HG02642 (cell line): ENCODE measurements at regions not wholly inside any gene's neighbourhood (a gene's known extent, or its start where the extent isn't known, plus 50 kb on each side); places are given as distances from the start of the nearest gene placed in this dataset.
"Not testable (repeated sequence)": the region's sequence is repeated elsewhere in the genome, so short reads cannot be mapped to it uniquely, and the experiment has no call there.

Source experiments
- ATAC-seq: cut with Tn5 transposase; IDR thresholded peaks from one replicate; pipeline ENCODE4 v1.9.1; 2021; ENCODE audit warnings: mild to moderate bottlenecking; ENCODE audit not compliant: unreplicated experiment, poor library complexity

DNA sequence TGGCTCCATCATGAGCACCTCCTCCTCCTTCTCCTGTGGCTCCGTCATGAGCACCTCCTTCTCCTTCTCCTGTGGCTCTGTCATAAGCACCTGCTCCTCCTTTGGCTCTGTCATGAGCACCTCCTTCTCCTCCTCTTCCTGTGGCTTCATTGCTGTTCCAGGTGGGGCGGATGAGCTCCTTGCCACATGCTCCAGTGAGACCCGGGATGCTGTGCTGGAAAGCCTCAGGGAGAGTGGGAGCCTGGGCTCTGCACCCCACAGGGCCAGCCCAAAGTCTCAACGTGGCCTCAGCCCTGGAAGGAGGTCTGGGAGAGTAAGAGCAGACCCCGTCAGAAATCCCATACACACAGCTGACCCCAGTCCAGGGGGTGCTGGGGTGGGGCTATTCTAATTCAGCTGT is 380.7 kb downstream of the TCERG1L start:
- no peak for ATAC-seq

DNA sequence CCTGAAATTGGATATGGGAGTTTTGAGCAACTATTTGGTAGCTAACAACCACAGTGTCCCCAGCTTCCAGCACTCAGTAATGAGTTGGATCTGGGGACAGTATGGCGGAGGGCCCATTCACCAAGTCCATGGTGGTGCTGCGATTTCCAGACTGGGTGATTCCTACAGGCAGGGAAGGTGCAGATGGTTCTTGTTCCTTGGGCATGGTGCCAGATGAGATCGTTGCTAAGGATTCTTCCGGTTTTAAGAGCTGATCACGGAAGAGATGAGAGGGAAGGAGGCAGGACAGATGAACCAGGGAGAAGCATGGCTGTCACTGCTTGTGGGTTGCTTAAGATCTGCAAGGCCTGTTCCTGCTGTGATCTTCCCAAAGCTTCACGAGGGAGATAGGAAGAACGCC is 380.3 kb downstream of the TCERG1L start:
- no peak for ATAC-seq

GRCh38 chr10:130932326-130933007 is 379.1 kb downstream of the TCERG1L start:
- ATAC-seq = no peak

- no peak for ATAC-seq
Observed at GRCh38 chr10:130933008-130933390, 378.5 kb downstream of the TCERG1L start.

DNA sequence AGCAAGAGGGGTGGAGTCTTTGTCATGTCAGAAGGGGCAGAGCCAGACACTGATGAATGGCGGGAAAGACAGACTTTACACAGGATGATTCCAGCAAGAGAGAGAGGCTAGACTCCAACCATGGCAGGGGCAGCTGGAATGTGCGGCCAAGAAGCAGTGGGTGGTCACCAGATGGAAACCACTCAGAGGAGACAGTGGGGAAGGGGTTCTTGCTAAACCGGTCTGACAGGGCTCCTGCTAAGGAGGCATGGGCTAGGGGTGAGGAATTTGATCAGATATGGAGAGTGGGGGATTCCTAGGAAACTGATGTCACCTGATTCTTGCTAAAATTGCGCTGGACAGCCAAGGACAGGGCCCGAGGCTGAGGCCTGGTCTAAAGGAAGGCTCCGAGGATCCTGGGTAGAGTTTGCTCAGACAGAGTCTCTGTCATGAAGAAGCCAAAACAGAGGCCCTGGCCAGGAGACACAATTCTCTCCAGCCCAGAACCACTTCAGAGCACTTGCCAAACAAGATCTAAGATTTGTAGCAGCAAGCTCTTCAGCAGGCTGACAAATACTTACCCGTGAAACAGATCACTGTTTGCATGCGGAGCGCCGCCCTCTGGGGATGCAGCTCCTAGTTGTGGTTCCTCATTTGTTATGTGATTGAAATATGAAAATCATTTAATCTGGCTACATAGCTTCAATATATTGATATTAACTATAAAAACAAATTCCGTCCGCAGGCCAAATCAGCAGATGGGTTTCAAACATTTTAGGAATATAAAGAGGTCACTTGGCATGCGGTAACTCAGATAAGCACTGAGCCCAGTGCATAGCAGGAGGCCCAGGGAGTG is 377.0 kb downstream of the TCERG1L start:
- no peak for ATAC-seq

GRCh38 chr10:130935128-130935439 is 376.4 kb downstream of the TCERG1L start:
- no peak for ATAC-seq

GRCh38 chr10:130935897-130936550 is 375.5 kb downstream of the TCERG1L start:
- no peak for ATAC-seq

DNA sequence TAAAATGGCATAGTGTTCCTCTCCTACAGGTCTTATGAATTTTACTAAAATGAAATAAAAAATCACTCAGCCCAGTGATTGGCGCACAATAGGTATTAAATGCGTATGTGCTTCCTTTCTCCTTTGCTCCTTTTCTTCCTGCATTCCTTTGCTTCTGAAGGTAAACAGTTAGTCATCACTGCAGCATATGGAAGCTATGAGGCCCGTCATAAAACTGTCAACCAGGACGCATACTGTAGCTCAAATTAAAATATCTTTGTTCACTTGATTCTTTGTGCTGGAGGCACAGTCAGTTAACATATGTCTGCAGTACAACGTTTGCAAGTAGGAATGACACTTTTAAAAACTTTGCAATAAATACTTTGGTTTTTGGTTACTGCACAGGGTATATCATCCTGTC is 374.7 kb downstream of the TCERG1L start:
- no peak for ATAC-seq

DNA sequence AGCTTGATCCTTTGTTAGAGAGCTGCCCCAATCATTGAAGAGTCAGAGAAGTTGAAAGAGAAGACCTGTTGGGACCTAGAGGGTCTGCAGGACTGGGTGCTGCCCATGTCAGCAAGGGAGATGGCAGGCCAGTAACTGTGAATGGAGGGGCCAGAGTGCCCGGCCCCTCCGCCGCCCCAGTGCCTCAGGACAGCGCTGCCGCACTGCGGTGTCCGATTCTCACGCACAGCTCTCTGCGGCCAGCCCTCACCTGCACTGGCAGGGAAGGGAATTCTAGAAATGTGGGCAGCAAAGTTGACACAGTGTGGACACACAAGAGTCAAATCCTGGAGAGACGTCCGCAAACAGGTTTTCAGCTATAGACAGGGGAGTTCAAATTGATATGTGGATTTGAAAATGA is 373.5 kb downstream of the TCERG1L start:
- no peak for ATAC-seq

GRCh38 chr10:130938891-130939290 is 372.6 kb downstream of the TCERG1L start:
- not testable (repeated sequence) for ATAC-seq

- no peak for ATAC-seq
Observed at GRCh38 chr10:130941886-130942285, 369.6 kb downstream of the TCERG1L start.

DNA sequence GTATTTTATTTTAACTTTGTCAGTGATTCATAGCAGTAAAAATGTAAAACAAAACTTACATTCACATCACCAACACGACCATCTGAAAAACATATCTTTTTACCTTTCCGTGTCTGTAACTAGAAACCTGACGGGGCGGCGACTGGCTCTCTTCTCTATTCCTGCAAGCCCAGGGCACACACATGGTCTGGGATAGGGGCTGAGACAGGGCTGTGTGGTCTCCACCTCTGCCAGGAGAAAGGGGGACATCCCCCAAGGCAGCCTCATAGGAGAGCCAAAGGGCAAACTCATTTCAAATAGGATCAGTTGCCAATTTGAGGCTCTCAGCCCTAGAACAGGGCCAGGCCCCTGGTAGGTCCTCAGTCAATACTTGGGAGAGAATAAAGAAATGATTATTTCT is 359.4 kb downstream of the TCERG1L start:
- no peak for ATAC-seq

DNA sequence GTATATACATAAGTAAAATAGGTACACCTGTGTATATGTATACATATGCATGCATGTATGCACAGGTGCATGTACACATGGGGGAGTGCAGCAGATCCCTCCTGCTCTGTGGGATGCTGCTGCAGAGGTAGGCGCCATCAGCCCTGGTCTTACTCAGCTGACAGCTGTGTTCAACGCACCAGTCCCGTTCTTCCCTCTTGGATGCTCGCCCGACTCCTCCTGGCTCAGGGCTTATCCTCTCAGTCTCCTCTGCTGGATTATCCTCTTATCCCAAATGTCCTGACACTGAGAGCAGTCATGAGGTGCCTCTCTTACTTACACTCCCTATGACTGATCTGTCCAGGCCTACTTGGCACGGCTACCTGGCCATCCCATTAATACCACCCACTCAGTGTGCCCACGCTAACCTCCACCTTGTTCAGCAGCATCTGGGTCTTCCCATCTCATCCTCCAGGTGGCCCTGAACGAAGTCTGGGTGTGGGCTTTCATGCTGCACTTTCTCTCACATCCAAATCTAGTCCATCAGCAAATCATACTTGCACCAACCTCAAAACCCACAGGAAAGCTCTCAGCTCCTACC is 357.1 kb downstream of the TCERG1L start:
- no peak for ATAC-seq

DNA sequence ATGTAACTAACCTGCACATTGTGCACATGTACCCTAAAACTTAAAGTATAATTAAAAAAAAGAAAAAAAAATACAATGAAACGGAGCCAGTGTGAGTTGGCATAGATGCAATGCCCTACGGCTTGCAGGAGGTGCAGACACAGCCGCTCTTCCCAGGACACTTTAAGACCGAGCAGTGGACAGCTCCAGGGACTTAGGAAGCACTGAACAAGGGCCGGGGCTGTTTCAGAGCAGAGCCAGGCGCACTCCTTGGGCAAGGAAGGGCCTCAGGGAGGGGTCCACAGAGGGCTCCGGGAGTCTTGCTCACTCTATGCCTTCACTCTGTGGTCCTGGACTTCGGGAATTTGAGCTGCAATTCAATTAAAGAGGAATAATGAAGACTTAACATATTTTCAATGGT is 355.3 kb downstream of the TCERG1L start:
- no peak for ATAC-seq

GRCh38 chr10:130957423-130957822 is 354.1 kb downstream of the TCERG1L start:
- ATAC-seq = no peak

DNA sequence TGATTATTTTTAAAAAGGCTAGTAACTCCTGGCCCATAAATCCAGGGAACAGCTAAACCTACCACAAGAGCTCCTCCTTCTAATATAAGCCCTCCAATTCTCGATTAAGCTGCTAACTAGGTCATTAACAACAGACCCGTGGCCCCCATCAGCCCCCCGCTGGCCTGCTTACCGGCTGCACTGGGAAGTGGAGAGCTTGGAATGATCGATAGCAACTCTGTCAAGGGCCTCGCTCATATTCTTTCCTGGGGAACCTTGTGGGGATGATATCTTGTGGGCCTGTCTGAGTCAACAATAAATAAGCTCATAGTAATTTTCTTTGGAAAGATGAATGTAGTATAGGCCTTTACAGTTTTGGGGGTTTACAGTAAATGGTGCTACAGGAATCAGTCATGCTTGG is 353.5 kb downstream of the TCERG1L start:
- ATAC-seq = no peak

GRCh38 chr10:130958981-130959751 is 352.4 kb downstream of the TCERG1L start:
- no peak for ATAC-seq

- no peak for ATAC-seq
Observed at GRCh38 chr10:130959752-130960195, 351.7 kb downstream of the TCERG1L start.

DNA sequence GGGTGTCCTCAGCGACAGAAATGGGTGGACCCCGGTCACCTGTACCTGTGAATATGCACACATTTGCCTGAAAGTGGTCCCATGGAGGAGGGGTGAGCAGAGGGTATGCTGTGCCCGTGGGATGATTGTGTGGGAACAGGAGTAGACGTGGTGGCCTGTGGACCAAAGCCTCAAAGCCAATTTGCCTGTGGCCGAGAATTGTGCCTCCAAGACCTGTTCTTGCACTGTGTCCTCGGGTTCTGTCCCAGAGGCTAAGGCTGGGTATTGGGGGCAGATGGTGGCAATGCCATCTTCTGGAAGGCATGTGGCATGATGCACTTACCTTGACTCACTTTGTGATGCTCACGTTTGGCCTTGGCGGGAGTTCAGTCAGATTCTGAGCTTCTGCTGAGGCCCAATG is 351.0 kb downstream of the TCERG1L start:
- no peak for ATAC-seq

GRCh38 chr10:130961506-130962239 is 349.8 kb downstream of the TCERG1L start:
- ATAC-seq = no peak
